Esophagus squamous epithelium (tissue), 5 donors: ENCODE measurements at regions not wholly inside any gene's neighbourhood (a gene's known extent, or its start where the extent isn't known, plus 50 kb on each side); places are given as distances from the start of the nearest gene placed in this dataset.

ENCODE experiments used
- DNase-seq: peaks from one replicate; lab custom pipeline; 2025; lab: John Stamatoyannopoulos, UW
- H3K27ac ChIP-seq, 4 donors: fragments of 200-600 bp; sonication (generic); one replicate each; pipeline ENCODE4 v1.5.1; 2016 to 2019; ENCODE audit warnings: mild to moderate bottlenecking in 1 of 4
- H3K27me3 ChIP-seq, 4 donors: fragments of 200-600 bp; sonication (generic); 1 replicate in 3 of 4; 2 replicates in 1 of 4; pipeline versions ENCODE4 v1.5.1 to v1.6.0; 2017 to 2021; ENCODE audit warnings: antibody characterized with exemption in 1 of 4
- H3K36me3 ChIP-seq, 3 donors: fragments of 200-600 bp; sonication (generic); one replicate each; pipeline ENCODE4 v1.5.1; 2016 to 2019
- H3K4me1 ChIP-seq, 3 donors: fragments of 200-600 bp; sonication (generic); one replicate each; pipeline ENCODE4 v1.5.1; 2017 to 2019
- H3K4me3 ChIP-seq, 4 donors: fragments of 200-600 bp; sonication (generic); 1 replicate in 3 of 4; 2 replicates in 1 of 4; pipeline ENCODE4 v1.5.1; 2016 to 2019; ENCODE audit warnings: mild to moderate bottlenecking in 2 of 4, moderate library complexity in 1 of 4
- H3K9me3 ChIP-seq, 3 donors: fragments of 200-600 bp; sonication (generic); one replicate each; pipeline ENCODE4 v1.5.1; 2016 to 2019
- CTCF ChIP-seq, 6 experiments: fragments of 450-650 bp in 4 of 6; fragments of 200-600 bp in 2 of 6; sonication (generic) in 2 of 6; IDR thresholded peaks; one replicate each; pipeline ENCODE4 v1.5.1; 2016 to 2019; ENCODE audit warnings: antibody characterized with exemption in 6 of 6, mild to moderate bottlenecking in 4 of 6, moderate library complexity in 4 of 6
- POLR2A ChIP-seq, 4 donors: fragments of 450-650 bp; IDR thresholded peaks; one replicate each; pipeline ENCODE4 v1.6.1; 2017; ENCODE audit warnings: antibody characterized with exemption in 4 of 4, mild to moderate bottlenecking in 4 of 4, moderate library complexity in 3 of 4
- WGBS, 2 donors: methylation state at CpG; one replicate each; pipeline ENCODE4 v1.1.5; 2018; 5-methylcytosine and 5-hydroxymethylcytosine counted together
- intact Hi-C: fragments of 100-400 bp; cut with DNase I; formaldehyde crosslinking; loops from one replicate; pipeline ENCODE4 v1.15.0; 2022
- donor health status: DM: yes; HTN: yes; CAD: no.

- Histone ChIP-seq H3K9me3 (no peaks in the 10 kb centered on the region), H3K27me3 (no peaks in the 10 kb centered on the region), H3K4me3 (no peak overlapping the region), H3K27ac (no peak overlapping the region), H3K4me1 (peaks cover 0 to 9% (median 0%) of the 10 kb centered on the region in 3 donors), H3K36me3 (no peaks in the 10 kb centered on the region)
- WGBS, 2 donors = 73 to 79% methylated on average over 7 of the region's 7 CpGs
- no peak for TF ChIP-seq POLR2A (IDR thresholded peaks at IDR 0.05)
- TF ChIP-seq CTCF (IDR thresholded peaks at IDR 0.05) = no peak
- intact Hi-C loops = no loop called here
- no peak for DNase-seq
These were observed 233.7 kb upstream of the ADAMTS9 start for GRCh38 chr3:64921281-64922065.

GRCh38 chr3:64919934-64920333 is 232.1 kb upstream of the ADAMTS9 start:
- H3K4me1 ChIP-seq = peaks cover 3 to 23% (median 8%) of the 10 kb centered on the region in 3 donors
- no peak for DNase-seq
- 29 to 94% methylated on average over 1 of the region's 1 CpG for WGBS, 2 donors
- no peaks in the 10 kb centered on the region for H3K27me3 ChIP-seq
- H3K9me3 ChIP-seq = no peaks in the 10 kb centered on the region
- TF ChIP-seq POLR2A (IDR thresholded peaks at IDR 0.05) (no peak), CTCF (IDR thresholded peaks at IDR 0.05) (no peak)
- H3K27ac ChIP-seq = no peak overlapping the region
- intact Hi-C loops = no loop called here
- no peak overlapping the region for H3K4me3 ChIP-seq
- H3K36me3 ChIP-seq = no peaks in the 10 kb centered on the region

GRCh38 chr3:64918989-64919388 is 231.2 kb upstream of the ADAMTS9 start:
- no peak for TF ChIP-seq POLR2A (IDR thresholded peaks at IDR 0.05)
- no peak for TF ChIP-seq CTCF (IDR thresholded peaks at IDR 0.05)
- Histone ChIP-seq H3K36me3 (no peaks in the 10 kb centered on the region), H3K27ac (no peak overlapping the region), H3K4me3 (no peak overlapping the region), H3K27me3 (no peaks in the 10 kb centered on the region), H3K9me3 (no peaks in the 10 kb centered on the region), H3K4me1 (peaks cover 3 to 15% (median 8%) of the 10 kb centered on the region in 3 donors)
- no peak for DNase-seq
- intact Hi-C loops = no loop called here

- Histone ChIP-seq H3K4me3 (no peak overlapping the region), H3K27me3 (no peaks in the 10 kb centered on the region), H3K27ac (no peak overlapping the region), H3K9me3 (no peaks in the 10 kb centered on the region), H3K4me1 (peaks cover 3 to 15% (median 8%) of the 10 kb centered on the region in 3 donors), H3K36me3 (no peaks in the 10 kb centered on the region)
- TF ChIP-seq POLR2A (IDR thresholded peaks at IDR 0.05) = no peak
- no peak for TF ChIP-seq CTCF (IDR thresholded peaks at IDR 0.05)
- no peak for DNase-seq
- intact Hi-C loops = no loop called here
- 84 to 89% methylated on average over 1 of the region's 1 CpG for WGBS, 2 donors
These were observed 230.2 kb upstream of the ADAMTS9 start for GRCh38 chr3:64917914-64918453.

- DNase-seq = no peak
- peak overlapping the region in 2 of 4 donors; percentile 49 to 66 for H3K27ac ChIP-seq
- no peaks in the 10 kb centered on the region for H3K27me3 ChIP-seq
- no peak overlapping the region for H3K4me3 ChIP-seq
- peaks cover 3 to 15% (median 8%) of the 10 kb centered on the region in 3 donors for H3K4me1 ChIP-seq
- intact Hi-C loops = no loop called here
- H3K9me3 ChIP-seq = no peaks in the 10 kb centered on the region
- WGBS, 2 donors = 64 to 75% methylated on average over 3 to 4 of the region's 4 CpGs
- TF ChIP-seq POLR2A (IDR thresholded peaks at IDR 0.05) (no peak), CTCF (IDR thresholded peaks at IDR 0.05) (no peak)
- H3K36me3 ChIP-seq = no peaks in the 10 kb centered on the region
These were observed 229.1 kb upstream of the ADAMTS9 start for GRCh38 chr3:64916937-64917336.
